ENCODE measurements at regions not wholly inside any gene's neighbourhood (a gene's known extent, or its start where the extent isn't known, plus 50 kb on each side); places are given as distances from the start of the nearest gene placed in this dataset.

GRCh38 chr4:100649417-100649816, 131.6 kb upstream of the EMCN start:
- no peaks in the 10 kb centered on the region for H3K9me2 ChIP-seq (ENCODE audit: low read depth, low read length)
- no peak overlapping the region for H3K4me3 ChIP-seq (ENCODE audit: low read depth, low read length, poor library complexity, severe bottlenecking)
- H3F3A ChIP-seq (ENCODE audit: insufficient read depth, low read length), result no peaks in the 10 kb centered on the region
- no peaks in the 10 kb centered on the region for H3K79me2 ChIP-seq (ENCODE audit: insufficient read depth, low read length)
- H3K36me3 ChIP-seq (ENCODE audit: insufficient read depth, low read length), result no peaks in the 10 kb centered on the region
- H3K27ac ChIP-seq (ENCODE audit: low read depth, low read length, poor library complexity, severe bottlenecking), result no peak overlapping the region
- no peak overlapping the region for H3K4me2 ChIP-seq (ENCODE audit: low read length)
- no peaks in the 10 kb centered on the region for H3K27me3 ChIP-seq (ENCODE audit: insufficient read depth, low read length)
- no peaks in the 10 kb centered on the region for H3K4me1 ChIP-seq (ENCODE audit: insufficient read depth, low read length, severe bottlenecking)
- H3K9me3 ChIP-seq (ENCODE audit: low read length), result no peaks in the 10 kb centered on the region
- TF ChIP-seq EZH2 (IDR thresholded peaks at IDR 0.05; ENCODE audit: borderline replicate concordance, low read length), result no peak
- TF ChIP-seq, protein P1, sequence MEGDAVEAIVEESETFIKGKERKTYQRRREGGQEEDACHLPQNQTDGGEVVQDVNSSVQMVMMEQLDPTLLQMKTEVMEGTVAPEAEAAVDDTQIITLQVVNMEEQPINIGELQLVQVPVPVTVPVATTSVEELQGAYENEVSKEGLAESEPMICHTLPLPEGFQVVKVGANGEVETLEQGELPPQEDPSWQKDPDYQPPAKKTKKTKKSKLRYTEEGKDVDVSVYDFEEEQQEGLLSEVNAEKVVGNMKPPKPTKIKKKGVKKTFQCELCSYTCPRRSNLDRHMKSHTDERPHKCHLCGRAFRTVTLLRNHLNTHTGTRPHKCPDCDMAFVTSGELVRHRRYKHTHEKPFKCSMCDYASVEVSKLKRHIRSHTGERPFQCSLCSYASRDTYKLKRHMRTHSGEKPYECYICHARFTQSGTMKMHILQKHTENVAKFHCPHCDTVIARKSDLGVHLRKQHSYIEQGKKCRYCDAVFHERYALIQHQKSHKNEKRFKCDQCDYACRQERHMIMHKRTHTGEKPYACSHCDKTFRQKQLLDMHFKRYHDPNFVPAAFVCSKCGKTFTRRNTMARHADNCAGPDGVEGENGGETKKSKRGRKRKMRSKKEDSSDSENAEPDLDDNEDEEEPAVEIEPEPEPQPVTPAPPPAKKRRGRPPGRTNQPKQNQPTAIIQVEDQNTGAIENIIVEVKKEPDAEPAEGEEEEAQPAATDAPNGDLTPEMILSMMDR (IDR thresholded peaks at IDR 0.05; ENCODE audit: low read length), result no peak
- no peak overlapping the region for H2AFZ ChIP-seq (ENCODE audit: low read length)
- H3K9ac ChIP-seq (ENCODE audit: low read length), result no peak overlapping the region
- no peaks in the 10 kb centered on the region for H4K20me1 ChIP-seq (ENCODE audit: insufficient read depth, low read length)

- Histone ChIP-seq H2AFZ (ENCODE audit: low read length) (no peak overlapping the region), H3K27me3 (ENCODE audit: insufficient read depth, low read length) (no peaks in the 10 kb centered on the region), H3K4me2 (ENCODE audit: low read length) (no peak overlapping the region), H3K9me2 (ENCODE audit: low read depth, low read length) (no peaks in the 10 kb centered on the region), H4K20me1 (ENCODE audit: insufficient read depth, low read length) (no peaks in the 10 kb centered on the region), H3K27ac (ENCODE audit: low read depth, low read length, poor library complexity, severe bottlenecking) (no peak overlapping the region), H3K9me3 (ENCODE audit: low read length) (no peaks in the 10 kb centered on the region), H3K4me3 (ENCODE audit: low read depth, low read length, poor library complexity, severe bottlenecking) (no peak overlapping the region), H3F3A (ENCODE audit: insufficient read depth, low read length) (no peaks in the 10 kb centered on the region), H3K36me3 (ENCODE audit: insufficient read depth, low read length) (no peaks in the 10 kb centered on the region), H3K4me1 (ENCODE audit: insufficient read depth, low read length, severe bottlenecking) (no peaks in the 10 kb centered on the region), H3K9ac (ENCODE audit: low read length) (no peak overlapping the region), H3K79me2 (ENCODE audit: insufficient read depth, low read length) (no peaks in the 10 kb centered on the region)
- TF ChIP-seq, protein P1 (IDR thresholded peaks at IDR 0.05; ENCODE audit: low read length), result no peak
- no peak for TF ChIP-seq EZH2 (IDR thresholded peaks at IDR 0.05; ENCODE audit: borderline replicate concordance, low read length)
Observed at GRCh38 chr4:100644150-100644549, 126.3 kb upstream of the EMCN start.

GRCh38 chr4:100641336-100641735, 123.5 kb upstream of the EMCN start:
- no peaks in the 10 kb centered on the region for H3K9me3 ChIP-seq (ENCODE audit: low read length)
- H2AFZ ChIP-seq (ENCODE audit: low read length), result no peak overlapping the region
- H3K4me2 ChIP-seq (ENCODE audit: low read length), result no peak overlapping the region
- no peaks in the 10 kb centered on the region for H3K36me3 ChIP-seq (ENCODE audit: insufficient read depth, low read length)
- no peaks in the 10 kb centered on the region for H3K4me1 ChIP-seq (ENCODE audit: insufficient read depth, low read length, severe bottlenecking)
- no peak overlapping the region for H3K9ac ChIP-seq (ENCODE audit: low read length)
- H3K79me2 ChIP-seq (ENCODE audit: insufficient read depth, low read length), result no peaks in the 10 kb centered on the region
- no peaks in the 10 kb centered on the region for H3F3A ChIP-seq (ENCODE audit: insufficient read depth, low read length)
- no peaks in the 10 kb centered on the region for H3K9me2 ChIP-seq (ENCODE audit: low read depth, low read length)
- H3K27me3 ChIP-seq (ENCODE audit: insufficient read depth, low read length), result no peaks in the 10 kb centered on the region
- no peak for TF ChIP-seq EZH2 (IDR thresholded peaks at IDR 0.05; ENCODE audit: borderline replicate concordance, low read length)
- no peak overlapping the region for H3K27ac ChIP-seq (ENCODE audit: low read depth, low read length, poor library complexity, severe bottlenecking)
- no peak overlapping the region for H3K4me3 ChIP-seq (ENCODE audit: low read depth, low read length, poor library complexity, severe bottlenecking)
- H4K20me1 ChIP-seq (ENCODE audit: insufficient read depth, low read length), result no peaks in the 10 kb centered on the region

- Histone ChIP-seq H3K9me2 (ENCODE audit: low read depth, low read length) (no peaks in the 10 kb centered on the region), H3K36me3 (ENCODE audit: insufficient read depth, low read length) (no peaks in the 10 kb centered on the region), H3K27ac (ENCODE audit: low read depth, low read length, poor library complexity, severe bottlenecking) (no peak overlapping the region), H3K4me2 (ENCODE audit: low read length) (no peak overlapping the region), H2AFZ (ENCODE audit: low read length) (no peak overlapping the region), H3K9ac (ENCODE audit: low read length) (no peak overlapping the region), H3K4me3 (ENCODE audit: low read depth, low read length, poor library complexity, severe bottlenecking) (no peak overlapping the region), H3K9me3 (ENCODE audit: low read length) (no peaks in the 10 kb centered on the region), H4K20me1 (ENCODE audit: insufficient read depth, low read length) (no peaks in the 10 kb centered on the region), H3F3A (ENCODE audit: insufficient read depth, low read length) (no peaks in the 10 kb centered on the region), H3K4me1 (ENCODE audit: insufficient read depth, low read length, severe bottlenecking) (no peaks in the 10 kb centered on the region), H3K27me3 (ENCODE audit: insufficient read depth, low read length) (no peaks in the 10 kb centered on the region), H3K79me2 (ENCODE audit: insufficient read depth, low read length) (no peaks in the 10 kb centered on the region)
- no peak for TF ChIP-seq EZH2 (IDR thresholded peaks at IDR 0.05; ENCODE audit: borderline replicate concordance, low read length)
- TF ChIP-seq, protein P1 (IDR thresholded peaks at IDR 0.05; ENCODE audit: low read length), result no peak
Observed at GRCh38 chr4:100635899-100636298, 118.1 kb upstream of the EMCN start.
